ENCODE measurements at regions not wholly inside any gene's neighbourhood (a gene's known extent, or its start where the extent isn't known, plus 50 kb on each side); places are given as distances from the start of the nearest gene placed in this dataset.
"Not testable (repeated sequence)": the region's sequence is repeated elsewhere in the genome, so short reads cannot be mapped to it uniquely, and the experiment has no call there.

- CTCF ChIA-PET; intact Hi-C loops (cut with micrococcal nuclease); H3K27ac Mint-ChIP-seq; H3K27me3 Mint-ChIP-seq; POLR2A ChIA-PET; H3K4me3 Mint-ChIP-seq; DNase-seq; H3K9me3 Mint-ChIP-seq; H3K36me3 Mint-ChIP-seq; H3K4me1 Mint-ChIP-seq (ENCODE audit: low read depth): not testable (repeated sequence)
Measured at GRCh38 chr3:34112261-34112660, 313.8 kb downstream of the PDCD6IP start.

- DNase-seq, result no peak
- Mint-ChIP-seq H3K4me3 (no peak overlapping the region), H3K9me3 (no peaks in the 10 kb centered on the region), H3K4me1 (ENCODE audit: low read depth) (no peaks in the 10 kb centered on the region), H3K27me3 (no peaks in the 10 kb centered on the region), H3K36me3 (no peaks in the 10 kb centered on the region), H3K27ac (no peak overlapping the region)
- CTCF ChIA-PET, result no interaction called here
- POLR2A ChIA-PET, result no interaction called here
- intact Hi-C loops (cut with micrococcal nuclease), result no loop called here
Measured at GRCh38 chr3:34131091-34131490, 332.7 kb downstream of the PDCD6IP start.

GRCh38 chr3:34132069-34132692 lies 333.8 kb downstream of the PDCD6IP start:
- intact Hi-C loops (cut with micrococcal nuclease), result no loop called here
- Mint-ChIP-seq H3K4me1 (ENCODE audit: low read depth) (no peaks in the 10 kb centered on the region), H3K4me3 (no peak overlapping the region), H3K36me3 (no peaks in the 10 kb centered on the region), H3K27ac (no peak overlapping the region), H3K27me3 (no peaks in the 10 kb centered on the region), H3K9me3 (no peaks in the 10 kb centered on the region)
- ChIA-PET CTCF (no interaction called here), POLR2A (no interaction called here)
- no peak for DNase-seq

GRCh38 chr3:34139566-34139965 lies 341.1 kb downstream of the PDCD6IP start:
- POLR2A ChIA-PET, result no interaction called here
- intact Hi-C loops (cut with micrococcal nuclease), result no loop called here
- no peak overlapping the region for H3K27ac Mint-ChIP-seq
- H3K4me1 Mint-ChIP-seq (ENCODE audit: low read depth), result no peaks in the 10 kb centered on the region
- no peaks in the 10 kb centered on the region for H3K36me3 Mint-ChIP-seq
- no peaks in the 10 kb centered on the region for H3K27me3 Mint-ChIP-seq
- CTCF ChIA-PET, result no interaction called here
- H3K4me3 Mint-ChIP-seq, result no peak overlapping the region
- no peak for DNase-seq
- H3K9me3 Mint-ChIP-seq, result peaks cover 4% of the 10 kb centered on the region

GRCh38 chr3:34140616-34141015 lies 342.2 kb downstream of the PDCD6IP start:
- Mint-ChIP-seq H3K9me3 (peaks cover 4% of the 10 kb centered on the region), H3K4me3 (no peak overlapping the region), H3K36me3 (no peaks in the 10 kb centered on the region), H3K4me1 (ENCODE audit: low read depth) (no peaks in the 10 kb centered on the region), H3K27me3 (no peaks in the 10 kb centered on the region), H3K27ac (no peak overlapping the region)
- intact Hi-C loops (cut with micrococcal nuclease), result no loop called here
- POLR2A ChIA-PET, result no interaction called here
- CTCF ChIA-PET, result no interaction called here
- DNase-seq, result no peak

- intact Hi-C loops (cut with micrococcal nuclease), result no loop called here
- CTCF ChIA-PET, result no interaction called here
- H3K36me3 Mint-ChIP-seq, result no peaks in the 10 kb centered on the region
- DNase-seq, result no peak
- no peaks in the 10 kb centered on the region for H3K4me1 Mint-ChIP-seq (ENCODE audit: low read depth)
- H3K9me3 Mint-ChIP-seq, result peaks cover 4% of the 10 kb centered on the region
- no peaks in the 10 kb centered on the region for H3K27me3 Mint-ChIP-seq
- no peak overlapping the region for H3K27ac Mint-ChIP-seq
- POLR2A ChIA-PET, result no interaction called here
- no peak overlapping the region for H3K4me3 Mint-ChIP-seq
Measured at GRCh38 chr3:34141841-34142337, 343.5 kb downstream of the PDCD6IP start.

- no peak overlapping the region for H3K4me3 Mint-ChIP-seq
- POLR2A ChIA-PET, result no interaction called here
- H3K9me3 Mint-ChIP-seq, result no peaks in the 10 kb centered on the region
- no peaks in the 10 kb centered on the region for H3K36me3 Mint-ChIP-seq
- H3K27me3 Mint-ChIP-seq, result no peaks in the 10 kb centered on the region
- H3K4me1 Mint-ChIP-seq (ENCODE audit: low read depth), result no peaks in the 10 kb centered on the region
- intact Hi-C loops (cut with micrococcal nuclease), result no loop called here
- no peak for DNase-seq
- H3K27ac Mint-ChIP-seq, result no peak overlapping the region
- CTCF ChIA-PET, result no interaction called here
Measured at GRCh38 chr3:34145796-34146195, 347.4 kb downstream of the PDCD6IP start.

GRCh38 chr3:34146596-34146995 lies 348.2 kb downstream of the PDCD6IP start:
- DNase-seq, result no peak
- Mint-ChIP-seq H3K4me1 (ENCODE audit: low read depth) (no peaks in the 10 kb centered on the region), H3K27ac (no peak overlapping the region), H3K27me3 (no peaks in the 10 kb centered on the region), H3K9me3 (no peaks in the 10 kb centered on the region), H3K4me3 (no peak overlapping the region), H3K36me3 (no peaks in the 10 kb centered on the region)
- ChIA-PET CTCF (no interaction called here), POLR2A (no interaction called here)
- intact Hi-C loops (cut with micrococcal nuclease), result no loop called here

- Mint-ChIP-seq H3K4me1 (ENCODE audit: low read depth) (no peaks in the 10 kb centered on the region), H3K9me3 (no peaks in the 10 kb centered on the region), H3K27me3 (no peaks in the 10 kb centered on the region), H3K27ac (no peak overlapping the region), H3K4me3 (no peak overlapping the region), H3K36me3 (no peaks in the 10 kb centered on the region)
- POLR2A ChIA-PET, result no interaction called here
- intact Hi-C loops (cut with micrococcal nuclease), result no loop called here
- DNase-seq, result no peak
- CTCF ChIA-PET, result no interaction called here
Measured at GRCh38 chr3:34150992-34151391, 352.6 kb downstream of the PDCD6IP start.

GRCh38 chr3:34152656-34153055 lies 354.2 kb downstream of the PDCD6IP start:
- H3K36me3 Mint-ChIP-seq, result no peaks in the 10 kb centered on the region
- no peaks in the 10 kb centered on the region for H3K9me3 Mint-ChIP-seq
- no peaks in the 10 kb centered on the region for H3K27me3 Mint-ChIP-seq
- H3K4me1 Mint-ChIP-seq (ENCODE audit: low read depth), result no peaks in the 10 kb centered on the region
- POLR2A ChIA-PET, result no interaction called here
- CTCF ChIA-PET, result no interaction called here
- DNase-seq, result no peak
- H3K4me3 Mint-ChIP-seq, result no peak overlapping the region
- intact Hi-C loops (cut with micrococcal nuclease), result no loop called here
- no peak overlapping the region for H3K27ac Mint-ChIP-seq

GRCh38 chr3:34155108-34155507 lies 356.7 kb downstream of the PDCD6IP start:
- no peak overlapping the region for H3K4me3 Mint-ChIP-seq
- H3K27ac Mint-ChIP-seq, result no peak overlapping the region
- no peaks in the 10 kb centered on the region for H3K27me3 Mint-ChIP-seq
- DNase-seq, result no peak
- ChIA-PET POLR2A (no interaction called here), CTCF (no interaction called here)
- H3K4me1 Mint-ChIP-seq (ENCODE audit: low read depth), result no peaks in the 10 kb centered on the region
- no peaks in the 10 kb centered on the region for H3K36me3 Mint-ChIP-seq
- no peaks in the 10 kb centered on the region for H3K9me3 Mint-ChIP-seq
- intact Hi-C loops (cut with micrococcal nuclease), result no loop called here

GRCh38 chr3:34155666-34156065 lies 357.2 kb downstream of the PDCD6IP start:
- no peak for DNase-seq
- CTCF ChIA-PET, result no interaction called here
- intact Hi-C loops (cut with micrococcal nuclease), result no loop called here
- Mint-ChIP-seq H3K27me3 (no peaks in the 10 kb centered on the region), H3K9me3 (no peaks in the 10 kb centered on the region), H3K4me1 (ENCODE audit: low read depth) (no peaks in the 10 kb centered on the region), H3K36me3 (no peaks in the 10 kb centered on the region), H3K27ac (no peak overlapping the region), H3K4me3 (no peak overlapping the region)
- POLR2A ChIA-PET, result no interaction called here

- ChIA-PET POLR2A (no interaction called here), CTCF (no interaction called here)
- Mint-ChIP-seq H3K36me3 (no peaks in the 10 kb centered on the region), H3K9me3 (no peaks in the 10 kb centered on the region), H3K4me1 (ENCODE audit: low read depth) (no peaks in the 10 kb centered on the region), H3K4me3 (no peak overlapping the region), H3K27ac (no peak overlapping the region), H3K27me3 (no peaks in the 10 kb centered on the region)
- intact Hi-C loops (cut with micrococcal nuclease), result no loop called here
- DNase-seq, result no peak
Measured at GRCh38 chr3:34157491-34157890, 359.1 kb downstream of the PDCD6IP start.

Measured in activated CD4-positive, alpha-beta memory T cell treated with anti-CD3 and anti-CD28 coated beads for 36 hours (primary cell).